ENCODE measurements at regions not wholly inside any gene's neighbourhood (a gene's known extent, or its start where the extent isn't known, plus 50 kb on each side); places are given as distances from the start of the nearest gene placed in this dataset.

DNA sequence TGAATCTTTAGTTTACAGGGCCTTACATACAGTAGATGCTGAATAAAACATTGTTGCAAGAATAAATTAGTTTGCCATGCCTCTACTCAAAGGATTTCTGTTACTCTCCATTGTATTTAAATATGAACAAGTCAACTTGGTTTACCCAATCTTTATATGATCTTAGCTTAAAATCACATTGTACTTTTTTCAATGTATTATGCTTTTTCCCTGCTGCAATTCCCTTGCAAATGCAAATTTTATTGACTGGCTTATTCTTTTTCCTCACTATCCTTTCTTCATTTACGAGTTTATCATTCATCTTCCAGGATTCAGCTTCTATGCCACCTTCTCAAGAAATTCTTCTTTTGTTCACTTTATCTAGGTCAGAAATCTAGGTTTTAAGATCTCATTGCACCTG lies 571.4 kb upstream of the ZNF804A start:
- intact Hi-C loops (cut with DNase I; ENCODE audit: low total_unique reads): no loop called here
- Histone ChIP-seq H3K9me3 (no peaks in the 10 kb centered on the region), H3K27ac (no peak overlapping the region), H3K4me1 (no peaks in the 10 kb centered on the region), H3K4me3 (no peak overlapping the region), H3K27me3 (no peaks in the 10 kb centered on the region), H3K36me3 (no peaks in the 10 kb centered on the region)
- TF ChIP-seq POLR2A (IDR thresholded peaks at IDR 0.05) (no peak), EP300 (IDR thresholded peaks at IDR 0.05) (no peak), CTCF (IDR thresholded peaks at IDR 0.05) (no peak), POLR2AphosphoS5 (IDR thresholded peaks at IDR 0.05) (no peak)
- WGBS, 5 donors: 86 to 97% (median 89%) methylated on average over 1 of the region's 1 CpG
- no peak for DNase-seq

DNA sequence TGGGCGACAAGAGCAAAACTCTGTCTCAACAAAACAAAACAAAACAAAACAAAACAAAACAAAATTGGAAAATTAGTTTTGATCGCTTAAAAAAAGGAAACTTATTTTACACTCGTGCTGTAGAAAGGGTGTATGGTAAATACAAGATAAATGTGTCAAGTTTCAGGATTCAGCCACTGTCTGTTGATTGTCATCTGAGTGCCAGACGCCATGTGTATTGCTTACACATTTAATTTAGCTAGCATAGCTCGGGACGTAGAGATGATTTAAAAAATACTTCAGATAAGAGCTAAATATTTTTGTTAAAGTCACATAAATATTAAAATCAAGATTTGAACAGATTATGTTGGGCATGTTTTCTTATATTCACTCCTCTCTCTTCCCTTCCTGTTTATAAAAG lies 568.1 kb upstream of the ZNF804A start:
- intact Hi-C loops (cut with DNase I; ENCODE audit: low total_unique reads): no loop called here
- WGBS, 5 donors: 66 to 75% (median 70%) methylated on average over 6 of the region's 6 CpGs

GRCh38 chr2:184030989-184031388 lies 567.3 kb upstream of the ZNF804A start:
- no peak for TF ChIP-seq CTCF (IDR thresholded peaks at IDR 0.05)
- 39 to 53% (median 49%) methylated on average over 1 of the region's 1 CpG for WGBS, 5 donors

More for the DNA sequence above, 568.1 kb upstream of the ZNF804A start:
- Histone ChIP-seq H3K27ac (no peak overlapping the region), H3K36me3 (no peaks in the 10 kb centered on the region), H3K4me1 (no peaks in the 10 kb centered on the region), H3K27me3 (no peaks in the 10 kb centered on the region), H3K9me3 (no peaks in the 10 kb centered on the region), H3K4me3 (no peak overlapping the region)
- TF ChIP-seq POLR2A (IDR thresholded peaks at IDR 0.05) (no peak), CTCF (IDR thresholded peaks at IDR 0.05) (no peak), POLR2AphosphoS5 (IDR thresholded peaks at IDR 0.05) (no peak), EP300 (IDR thresholded peaks at IDR 0.05) (no peak)
- no peak for DNase-seq

GRCh38 chr2:184031402-184032147 lies 566.8 kb upstream of the ZNF804A start:
- Histone ChIP-seq H3K27me3 (no peaks in the 10 kb centered on the region), H3K9me3 (no peaks in the 10 kb centered on the region), H3K4me1 (no peaks in the 10 kb centered on the region), H3K27ac (no peak overlapping the region), H3K36me3 (no peaks in the 10 kb centered on the region), H3K4me3 (no peak overlapping the region)
- intact Hi-C loops (cut with DNase I; ENCODE audit: low total_unique reads): no loop called here
- peak in 1 of 2 donors; percentile 13 for DNase-seq
- no peak for TF ChIP-seq CTCF (IDR thresholded peaks at IDR 0.05)
- TF ChIP-seq POLR2A (IDR thresholded peaks at IDR 0.05): no peak
- TF ChIP-seq EP300 (IDR thresholded peaks at IDR 0.05): no peak
- no peak for TF ChIP-seq POLR2AphosphoS5 (IDR thresholded peaks at IDR 0.05)
- 77 to 81% (median 78%) methylated on average over 5 of the region's 5 CpGs for WGBS, 5 donors

More at GRCh38 chr2:184030989-184031388, 567.3 kb upstream of the ZNF804A start:
- no peak overlapping the region for H3K4me3 ChIP-seq
- no peak overlapping the region for H3K27ac ChIP-seq
- no peaks in the 10 kb centered on the region for H3K36me3 ChIP-seq
- no peaks in the 10 kb centered on the region for H3K9me3 ChIP-seq
- no peak for DNase-seq
- intact Hi-C loops (cut with DNase I; ENCODE audit: low total_unique reads): no loop called here
- H3K27me3 ChIP-seq: no peaks in the 10 kb centered on the region
- H3K4me1 ChIP-seq: no peaks in the 10 kb centered on the region
